ENCODE measurements at regions not wholly inside any gene's neighbourhood (a gene's known extent, or its start where the extent isn't known, plus 50 kb on each side); places are given as distances from the start of the nearest gene placed in this dataset.

- no peak for ATAC-seq
- TF ChIP-seq TCF4 (CRISPR knock-in tag; IDR thresholded peaks at IDR 0.05; ENCODE audit: borderline replicate concordance) (peak; percentile 94), SNAI2 (CRISPR knock-in tag; IDR thresholded peaks at IDR 0.05) (no peak)
- TF ChIP-seq, protein P1, sequence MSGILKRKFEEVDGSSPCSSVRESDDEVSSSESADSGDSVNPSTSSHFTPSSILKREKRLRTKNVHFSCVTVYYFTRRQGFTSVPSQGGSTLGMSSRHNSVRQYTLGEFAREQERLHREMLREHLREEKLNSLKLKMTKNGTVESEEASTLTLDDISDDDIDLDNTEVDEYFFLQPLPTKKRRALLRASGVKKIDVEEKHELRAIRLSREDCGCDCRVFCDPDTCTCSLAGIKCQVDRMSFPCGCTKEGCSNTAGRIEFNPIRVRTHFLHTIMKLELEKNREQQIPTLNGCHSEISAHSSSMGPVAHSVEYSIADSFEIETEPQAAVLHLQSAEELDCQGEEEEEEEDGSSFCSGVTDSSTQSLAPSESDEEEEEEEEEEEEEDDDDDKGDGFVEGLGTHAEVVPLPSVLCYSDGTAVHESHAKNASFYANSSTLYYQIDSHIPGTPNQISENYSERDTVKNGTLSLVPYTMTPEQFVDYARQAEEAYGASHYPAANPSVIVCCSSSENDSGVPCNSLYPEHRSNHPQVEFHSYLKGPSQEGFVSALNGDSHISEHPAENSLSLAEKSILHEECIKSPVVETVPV (CRISPR knock-in tag; IDR thresholded peaks at IDR 0.05) = peak; percentile 28; the same call in 1 of the 2 replicates
Measured at GRCh38 chr16:5722116-5722619, 624.6 kb upstream of the EEF2KMT start.

DNA sequence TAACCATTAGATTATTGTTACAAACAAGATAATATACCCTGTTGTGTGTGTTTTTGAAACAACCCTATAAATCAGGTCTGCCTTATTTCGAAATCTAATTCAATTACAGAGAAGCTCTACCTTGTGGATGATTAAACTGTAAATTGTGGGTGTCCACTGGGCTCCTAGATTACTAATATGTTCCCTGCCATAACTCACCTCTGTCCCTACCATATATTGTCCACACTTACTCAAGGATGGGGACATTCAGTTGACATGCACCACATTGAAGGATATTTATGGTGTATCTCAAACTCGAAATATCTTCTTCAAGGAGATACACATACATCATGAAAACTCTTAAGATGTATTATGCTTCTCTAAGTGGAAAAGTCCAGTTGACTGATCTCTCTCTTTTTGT lies 617.6 kb upstream of the EEF2KMT start:
- ATAC-seq = no peak
- TF ChIP-seq BACH2 (CRISPR knock-in tag; IDR thresholded peaks at IDR 0.05; ENCODE audit: borderline replicate concordance) (no peak), POU6F1 (CRISPR knock-in tag; IDR thresholded peaks at IDR 0.05; ENCODE audit: borderline replicate concordance, low read depth) (no peak), SNAI2 (CRISPR knock-in tag; IDR thresholded peaks at IDR 0.05) (no peak), ZNF565 (CRISPR knock-in tag; conservative IDR thresholded peaks at IDR 0.05; ENCODE audit: low read depth) (no peak), TSHZ2 (CRISPR knock-in tag; IDR thresholded peaks at IDR 0.05) (no peak), ZFP3 (CRISPR knock-in tag; IDR thresholded peaks at IDR 0.05) (no peak), ARNTL (CRISPR knock-in tag; IDR thresholded peaks at IDR 0.05; ENCODE audit: borderline replicate concordance, low read depth) (no peak), TCF4 (CRISPR knock-in tag; IDR thresholded peaks at IDR 0.05; ENCODE audit: borderline replicate concordance) (no peak), CSDC2 (CRISPR knock-in tag; IDR thresholded peaks at IDR 0.05) (no peak), ZNF8 (CRISPR knock-in tag; IDR thresholded peaks at IDR 0.05) (no peak), OSR1 (CRISPR knock-in tag; IDR thresholded peaks at IDR 0.05) (no peak), CREB5 (CRISPR knock-in tag; IDR thresholded peaks at IDR 0.05; ENCODE audit: low read depth) (no peak), TOX (CRISPR knock-in tag; IDR thresholded peaks at IDR 0.05; ENCODE audit: borderline replicate concordance) (no peak), ISL1 (CRISPR knock-in tag; IDR thresholded peaks at IDR 0.05) (no peak), PPARA (CRISPR knock-in tag; IDR thresholded peaks at IDR 0.05; ENCODE audit: borderline replicate concordance) (no peak)
- TF ChIP-seq, protein P1 (CRISPR knock-in tag; IDR thresholded peaks at IDR 0.05) = no peak

GRCh38 chr16:5709889-5710288 lies 612.3 kb upstream of the EEF2KMT start:
- no peak for ATAC-seq
- TF ChIP-seq TSHZ2 (CRISPR knock-in tag; IDR thresholded peaks at IDR 0.05) (no peak), ISL1 (CRISPR knock-in tag; IDR thresholded peaks at IDR 0.05) (no peak), CSDC2 (CRISPR knock-in tag; IDR thresholded peaks at IDR 0.05) (no peak), CREB5 (CRISPR knock-in tag; IDR thresholded peaks at IDR 0.05; ENCODE audit: low read depth) (no peak), ZC3H10 (CRISPR knock-in tag; IDR thresholded peaks at IDR 0.05) (no peak), TCF4 (CRISPR knock-in tag; IDR thresholded peaks at IDR 0.05; ENCODE audit: borderline replicate concordance) (no peak), BACH2 (CRISPR knock-in tag; IDR thresholded peaks at IDR 0.05; ENCODE audit: borderline replicate concordance) (no peak), RARB (CRISPR knock-in tag; IDR thresholded peaks at IDR 0.05) (no peak), SNAI2 (CRISPR knock-in tag; IDR thresholded peaks at IDR 0.05) (no peak), ZFP3 (CRISPR knock-in tag; IDR thresholded peaks at IDR 0.05) (no peak), ARNTL (CRISPR knock-in tag; IDR thresholded peaks at IDR 0.05; ENCODE audit: borderline replicate concordance, low read depth) (no peak), ZNF70 (CRISPR knock-in tag; IDR thresholded peaks at IDR 0.05) (no peak), ESRRG (CRISPR knock-in tag; IDR thresholded peaks at IDR 0.05) (no peak)
- TF ChIP-seq, protein P1 (CRISPR knock-in tag; IDR thresholded peaks at IDR 0.05) = no peak

All from SK-N-SH treated with all-trans-retinoic acid at 6 μM for 48 hours (cell line).